Right ventricle myocardium inferior (tissue), 1 donor: ENCODE measurements at regions not wholly inside any gene's neighbourhood (a gene's known extent, or its start where the extent isn't known, plus 50 kb on each side); places are given as distances from the start of the nearest gene placed in this dataset.

ENCODE experiments used
- ATAC-seq: fragments of 200-7000 bp; cut with Tn5 transposase; one replicate; pipeline ENCODE4 v1.9.1; 2020; ENCODE audit warnings: mild to moderate bottlenecking, moderate library complexity
- DNase-seq: peaks from one replicate; pipeline ENCODE4 v3.0.0; 2021; ENCODE audit errors: missing footprints
- intact Hi-C: fragments of 100-400 bp; cut with DNase I; formaldehyde crosslinking; loops from one replicate; pipeline ENCODE4 v1.11.0; 2022
- donor health status: DM: no; HTN: yes; CAD: no; lungs with severe emphysema.

DNA sequence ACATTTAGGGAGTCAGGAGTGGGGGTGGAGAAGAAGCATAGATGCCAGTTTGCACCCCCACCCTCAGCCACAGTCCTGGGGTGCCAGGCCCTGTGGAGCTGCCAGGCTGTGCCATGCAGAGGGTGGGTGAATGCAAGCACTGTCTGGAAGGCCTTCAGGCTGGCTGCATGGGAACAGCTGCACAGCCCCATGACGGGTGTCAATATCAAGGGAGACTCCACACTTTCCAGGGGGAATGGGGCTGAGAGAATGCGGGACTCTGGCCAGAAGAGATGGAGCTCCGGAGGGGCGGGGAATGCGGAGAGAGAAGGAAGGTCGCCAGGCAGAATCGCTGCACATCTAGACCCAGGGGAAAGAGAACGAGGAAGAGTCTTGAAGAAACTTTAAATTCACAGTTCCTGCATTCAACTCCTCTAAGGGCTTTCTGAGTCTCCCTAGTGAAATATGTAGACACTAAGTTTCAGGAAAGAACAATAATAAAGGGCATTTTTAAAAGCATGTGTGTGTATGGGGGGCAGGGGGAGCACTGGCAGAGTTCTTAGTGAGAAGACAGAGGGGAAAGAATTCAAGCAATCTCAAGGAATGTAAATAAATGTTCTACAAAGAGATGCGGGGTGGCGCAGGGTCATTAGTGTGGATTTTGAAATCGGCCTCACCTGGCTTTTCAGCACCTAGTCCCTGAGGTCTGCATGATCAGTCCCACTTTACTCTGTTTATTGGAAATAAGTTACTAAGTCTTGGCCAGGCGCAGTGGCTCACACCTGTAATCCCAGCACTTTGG, 59.1 kb downstream of the BOD1 start:
- intact Hi-C loops, result no loop called here
- ATAC-seq (no peak), DNase-seq (no peak)

DNA sequence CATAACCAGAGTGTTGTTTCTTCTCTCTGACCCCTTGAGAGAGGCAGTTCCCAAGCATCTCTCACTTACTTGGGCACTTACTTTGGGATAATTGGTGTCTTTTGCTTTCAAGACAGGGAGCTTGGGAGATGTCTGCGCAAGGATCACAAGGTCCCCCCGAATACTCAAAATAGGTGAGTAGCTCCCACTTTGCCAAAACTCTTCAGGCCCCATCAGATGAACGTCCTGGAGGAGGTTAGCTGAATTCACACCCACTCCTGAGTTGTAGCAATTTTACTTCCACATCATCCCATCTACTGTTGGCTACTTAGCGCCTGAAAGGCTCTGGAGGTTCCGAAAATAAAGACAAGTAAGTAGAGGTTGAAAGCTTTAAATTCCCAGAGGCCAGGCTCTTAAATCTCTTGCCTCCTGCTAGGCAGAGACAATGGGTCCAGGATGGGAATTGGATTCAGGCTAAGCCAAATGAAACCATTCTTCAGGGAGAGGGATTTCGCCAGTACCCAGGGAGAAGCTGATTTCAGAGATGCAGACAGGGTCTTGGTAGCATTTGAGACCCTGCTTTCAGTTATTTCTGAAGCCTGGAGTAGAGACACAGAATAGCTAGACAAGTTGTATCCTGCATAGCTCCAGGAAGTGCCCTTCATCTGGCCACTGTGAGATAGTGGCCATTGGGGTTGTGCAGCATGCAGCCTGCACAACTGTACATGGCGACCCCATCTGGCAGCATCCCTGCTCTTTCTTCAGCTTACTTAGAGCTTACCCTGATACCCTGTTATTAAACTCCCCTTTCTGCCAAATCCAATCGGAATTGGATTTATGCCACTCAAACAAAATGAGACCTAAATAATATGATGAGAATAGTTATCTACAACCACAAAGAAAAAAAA, 60.1 kb downstream of the BOD1 start:
- DNase-seq, result no peak
- no peak for ATAC-seq
- intact Hi-C loops, result no loop called here

DNA sequence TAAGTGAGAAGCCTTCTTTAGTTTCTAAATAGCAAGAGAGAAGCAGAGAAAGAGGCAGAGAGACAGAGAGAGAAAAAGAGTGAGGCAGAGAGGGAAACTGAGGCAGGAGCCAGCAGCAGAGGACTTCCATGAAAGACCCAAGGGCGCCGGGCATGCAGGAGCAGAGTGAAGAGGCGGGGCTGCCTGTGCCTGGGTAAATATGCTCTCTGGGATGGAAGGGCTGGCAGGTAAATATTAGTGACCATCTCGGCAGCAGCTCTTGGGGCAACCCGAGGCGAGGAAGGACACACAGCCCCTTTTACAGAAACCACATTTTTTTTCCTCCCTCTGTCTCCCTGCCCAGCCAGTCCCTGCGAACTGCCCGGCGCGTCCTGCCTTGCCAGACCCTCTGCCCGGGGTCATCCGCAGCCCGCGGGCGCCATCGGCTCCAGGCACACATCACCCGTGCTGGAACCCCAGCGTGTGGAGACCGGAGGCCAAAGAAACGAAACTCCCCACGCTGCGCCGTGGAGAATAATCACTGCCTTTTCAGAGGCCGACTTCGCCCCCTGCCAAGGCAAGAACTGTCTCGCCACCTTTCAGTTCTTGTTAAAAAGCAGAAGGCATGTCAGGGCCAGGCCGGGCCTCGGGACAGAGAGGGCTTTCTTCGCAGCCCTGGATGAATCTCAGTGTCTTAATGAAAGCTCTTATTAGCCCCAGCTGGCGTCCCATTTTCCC, 61.3 kb downstream of the BOD1 start:
- intact Hi-C loops, result no loop called here
- ATAC-seq (peak; percentile 37), DNase-seq (no peak)

DNA sequence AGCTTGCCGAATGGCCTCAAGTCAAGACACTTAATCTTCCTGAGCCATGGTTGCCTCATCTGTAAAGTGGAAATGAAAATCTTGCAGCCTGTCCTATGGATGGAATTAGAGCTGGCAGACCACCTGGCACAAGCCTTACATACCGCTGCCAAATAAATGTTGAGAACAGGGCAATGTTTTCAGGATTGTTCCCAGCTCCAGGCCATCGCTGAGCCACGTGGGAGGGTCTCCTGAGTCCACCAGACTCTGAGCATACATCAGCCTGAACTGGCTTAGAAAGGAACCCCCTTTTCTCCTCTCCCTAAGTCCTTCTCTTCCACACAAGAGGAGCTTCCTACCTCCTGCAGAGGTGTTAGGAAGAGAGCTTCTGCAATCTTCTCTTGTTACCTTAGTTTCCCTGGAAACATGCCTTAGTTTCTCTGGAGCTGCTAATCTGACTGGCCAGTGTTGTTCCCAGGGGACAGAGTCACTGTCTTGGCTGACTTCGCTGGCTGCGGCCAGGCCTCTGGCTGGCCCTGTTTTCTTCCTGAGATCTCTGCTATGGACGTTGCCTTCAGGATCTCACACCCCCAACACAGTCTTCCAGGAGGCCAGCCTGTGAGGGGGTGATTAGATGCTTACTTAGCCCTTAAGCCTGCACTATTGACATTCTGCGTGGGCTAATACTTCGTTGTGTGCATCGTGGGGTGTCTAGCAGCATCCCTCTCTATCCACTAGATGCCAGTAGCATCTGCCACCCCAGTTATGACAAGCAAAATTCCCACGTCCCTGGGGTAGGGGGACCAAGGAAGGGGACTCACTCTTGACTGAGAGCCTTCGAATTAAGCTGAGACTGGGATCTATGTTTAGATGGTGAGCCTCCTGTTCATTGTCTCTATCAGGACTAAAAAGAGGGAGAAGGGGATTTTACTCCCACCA, 62.2 kb downstream of the BOD1 start:
- ATAC-seq (peak; percentile 68), DNase-seq (no peak)
- intact Hi-C loops, result no loop called here

DNA sequence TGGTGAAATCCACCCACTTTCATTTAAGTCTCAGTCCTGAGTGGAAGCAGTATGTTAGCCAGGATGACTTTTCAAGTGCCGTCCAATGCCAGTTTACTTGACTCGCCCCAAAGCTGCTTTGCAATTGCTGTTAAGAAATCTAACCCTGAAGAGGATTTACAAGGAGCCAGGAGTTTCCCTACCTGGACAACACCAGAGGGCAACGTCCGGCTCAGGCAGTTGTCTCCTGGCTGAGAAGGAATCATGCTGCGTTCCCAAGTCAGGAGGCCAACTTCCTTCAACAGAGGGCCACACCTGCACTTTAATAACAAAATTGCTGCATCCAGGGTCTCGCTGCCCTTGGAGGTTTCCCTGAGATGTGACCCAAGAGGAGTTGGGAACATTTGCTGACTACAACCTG, 65.8 kb downstream of the BOD1 start:
- intact Hi-C loops, result no loop called here
- DNase-seq (no peak), ATAC-seq (no peak)

DNA sequence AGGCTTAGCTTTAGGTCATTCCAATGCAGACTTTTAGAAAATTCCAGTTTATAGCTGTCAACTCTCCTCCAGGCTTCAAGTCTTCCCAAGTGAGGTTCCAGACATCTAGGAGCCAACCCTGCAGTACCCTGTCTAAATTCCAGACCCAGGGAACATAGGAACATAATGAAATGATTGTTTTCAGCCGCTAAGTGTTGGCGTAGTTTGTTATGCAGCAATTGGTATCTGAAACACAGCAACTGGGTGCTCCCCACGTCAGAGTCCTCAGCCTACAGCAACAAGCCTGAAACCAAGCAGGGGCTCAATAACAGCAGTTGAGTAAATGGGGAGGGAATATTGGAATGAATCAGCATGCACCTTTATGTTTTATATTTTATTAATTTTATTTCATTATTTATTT, 66.8 kb downstream of the BOD1 start:
- ATAC-seq (no peak), DNase-seq (no peak)
- intact Hi-C loops, result no loop called here

DNA sequence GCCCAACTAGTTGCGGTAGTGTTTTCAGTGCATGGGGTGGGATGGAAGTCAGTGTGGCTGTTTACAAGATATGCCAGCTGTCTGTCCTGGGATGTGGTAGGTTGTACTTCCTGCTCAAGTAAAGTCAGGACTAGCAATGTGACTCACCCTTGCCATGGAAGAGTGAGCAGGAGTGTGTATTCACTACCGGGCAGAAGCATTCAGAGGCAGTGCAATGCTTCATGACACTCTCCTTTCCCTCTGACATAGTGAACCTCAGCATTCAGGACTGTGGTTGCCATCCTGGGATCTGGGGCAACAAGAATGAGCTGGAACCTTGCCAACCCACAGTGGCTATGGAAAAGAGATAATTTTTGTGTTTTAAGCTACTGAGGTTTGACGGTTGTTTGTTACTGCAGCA, 68.9 kb downstream of the BOD1 start:
- intact Hi-C loops, result no loop called here
- ATAC-seq, result no peak
- DNase-seq, result no peak

DNA sequence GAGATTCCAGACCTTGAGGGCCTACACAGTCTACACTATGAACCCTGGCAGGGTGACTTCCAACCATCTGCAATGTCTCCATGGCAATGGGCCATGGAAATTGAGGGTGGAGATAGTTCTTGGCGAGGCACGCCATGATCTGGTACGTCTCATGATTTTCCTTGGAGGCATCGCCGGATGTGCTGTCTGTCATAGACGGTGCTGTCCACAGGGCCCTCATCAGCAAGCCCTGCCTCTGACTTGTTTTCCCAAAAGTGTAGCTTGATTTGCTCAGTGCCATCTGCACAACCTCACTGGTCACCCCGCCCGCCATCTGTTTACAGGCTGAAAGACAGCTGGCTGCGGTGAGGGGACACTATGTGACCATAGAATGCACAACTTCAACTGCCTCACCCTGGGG, 73.5 kb downstream of the BOD1 start:
- intact Hi-C loops, result no loop called here

DNA sequence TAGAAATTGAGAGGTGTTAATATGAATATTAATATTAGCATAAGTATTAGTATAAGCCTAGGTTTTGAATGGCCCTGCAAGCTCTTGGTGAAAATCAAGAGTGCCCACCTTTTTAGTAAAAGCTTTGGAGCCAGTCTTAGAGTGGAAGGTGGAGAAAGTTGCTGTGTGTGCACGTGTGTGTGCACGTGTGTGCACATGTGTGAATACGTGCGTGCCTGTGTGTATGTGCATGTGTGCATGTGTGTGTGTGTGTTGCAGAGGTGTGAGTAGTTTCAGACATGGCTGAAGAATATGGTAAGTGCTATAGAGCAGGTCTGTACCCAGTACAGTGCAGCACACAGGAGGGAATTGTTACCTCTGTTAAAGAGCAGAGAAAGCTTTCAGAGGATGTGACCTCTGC, 74.3 kb downstream of the BOD1 start:
- DNase-seq, result no peak
- intact Hi-C loops, result no loop called here
- no peak for ATAC-seq

More for the DNA sequence above, 73.5 kb downstream of the BOD1 start:
- peak; percentile 74 for ATAC-seq
- peak; percentile 71 for DNase-seq

DNA sequence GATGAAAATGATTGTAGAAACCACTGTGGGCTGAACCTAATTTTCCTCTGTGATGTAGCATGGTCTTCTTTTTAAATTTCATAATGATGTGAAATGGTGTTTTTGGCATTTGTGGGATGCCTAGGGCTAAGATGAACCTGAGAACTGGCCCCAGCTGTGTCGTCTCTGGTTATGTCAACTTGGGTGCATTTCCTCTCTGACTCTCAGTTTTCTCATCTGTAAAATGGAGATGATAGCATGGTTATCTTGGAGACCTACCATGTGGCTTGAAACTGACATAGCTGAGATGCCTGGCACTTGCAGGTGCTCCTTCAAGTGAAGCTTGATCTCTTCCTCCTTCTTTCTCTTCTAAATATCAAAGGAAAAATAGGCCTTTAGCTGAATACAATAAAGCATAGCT, 77.8 kb downstream of the BOD1 start:
- no peak for DNase-seq
- intact Hi-C loops, result loop anchor here (5.0 kb wide), 2 partner anchors 41 to 86 kb away; no protein-coding TSS in a partner anchor
- ATAC-seq, result no peak

DNA sequence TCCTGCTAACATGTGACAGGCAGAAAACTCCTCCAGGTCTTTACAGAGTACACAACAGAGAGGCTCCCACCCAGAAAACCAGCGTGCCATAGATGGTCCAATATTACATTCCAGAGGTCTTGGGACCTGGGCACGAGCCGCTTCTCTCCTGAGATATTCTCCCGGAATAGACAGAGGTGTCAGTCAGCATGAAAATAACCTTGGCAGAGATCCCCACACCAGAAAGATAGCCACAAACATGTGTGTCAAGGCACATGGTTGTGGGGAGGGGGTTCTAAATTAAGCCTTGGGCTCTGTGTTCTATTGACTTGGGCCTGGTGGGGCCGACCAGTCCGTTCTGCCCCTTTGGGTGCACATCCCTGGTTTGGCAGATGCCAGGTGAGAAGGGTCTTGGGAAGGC, 78.4 kb downstream of the BOD1 start:
- intact Hi-C loops, result loop anchor here (5.0 kb wide), 2 partner anchors 41 to 86 kb away; no protein-coding TSS in a partner anchor
- ATAC-seq (peak; percentile 79), DNase-seq (no peak)

DNA sequence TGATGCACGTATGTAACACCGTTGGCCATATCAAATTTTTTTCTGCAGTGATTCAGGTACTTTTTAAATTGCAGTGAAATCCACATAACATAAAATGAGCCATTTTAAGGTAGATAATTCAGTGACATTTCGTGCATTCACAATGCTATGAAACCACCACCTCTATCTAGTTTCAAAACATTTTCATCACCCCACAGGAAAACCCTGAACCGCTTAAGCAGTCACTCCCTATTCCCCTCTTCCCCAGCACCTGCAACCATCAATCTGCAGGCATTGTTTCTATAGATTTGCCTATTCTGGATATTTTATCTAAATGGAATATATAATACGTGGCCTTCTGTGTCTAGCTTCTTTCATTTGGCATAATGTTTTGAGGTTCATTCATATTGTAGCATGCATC, 79.2 kb downstream of the BOD1 start:
- ATAC-seq (no peak), DNase-seq (no peak)
- intact Hi-C loops, result loop anchor here (5.0 kb wide), 2 partner anchors 40 to 85 kb away; no protein-coding TSS in a partner anchor

DNA sequence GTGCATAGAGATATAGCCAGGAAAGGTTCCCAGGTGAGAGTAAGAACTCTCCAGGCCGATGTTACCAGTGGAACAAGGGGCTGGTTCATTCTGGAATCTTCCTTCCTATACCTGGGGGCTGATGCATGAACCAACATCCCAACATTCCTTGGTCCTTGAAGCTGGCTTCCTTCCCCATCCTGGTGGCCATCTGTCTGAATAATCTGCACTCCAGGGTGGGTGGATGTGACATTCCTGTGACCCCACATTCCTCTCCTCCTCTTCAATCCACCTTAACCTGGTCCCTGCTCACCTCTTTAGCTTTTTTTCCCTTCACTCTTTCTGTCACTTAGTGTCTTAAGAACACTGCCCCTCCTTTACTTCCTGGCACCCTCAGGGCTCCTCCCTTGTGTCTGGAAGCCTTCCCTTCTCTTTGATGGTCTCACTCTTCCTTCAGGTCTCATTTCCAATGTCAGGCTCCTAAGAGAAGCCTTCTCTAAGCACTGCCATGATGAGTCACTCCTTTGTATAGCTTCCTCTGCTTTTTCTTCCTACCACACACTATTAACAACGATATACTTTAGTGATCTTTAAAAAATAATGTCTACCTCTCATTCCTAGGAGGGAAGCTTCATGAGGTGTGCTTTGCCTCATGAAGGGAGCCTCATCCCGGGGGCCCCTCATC, 80.3 kb downstream of the BOD1 start:
- intact Hi-C loops, result loop anchor here (5.0 kb wide), 2 partner anchors 39 to 84 kb away; no protein-coding TSS in a partner anchor
- ATAC-seq (no peak), DNase-seq (no peak)

DNA sequence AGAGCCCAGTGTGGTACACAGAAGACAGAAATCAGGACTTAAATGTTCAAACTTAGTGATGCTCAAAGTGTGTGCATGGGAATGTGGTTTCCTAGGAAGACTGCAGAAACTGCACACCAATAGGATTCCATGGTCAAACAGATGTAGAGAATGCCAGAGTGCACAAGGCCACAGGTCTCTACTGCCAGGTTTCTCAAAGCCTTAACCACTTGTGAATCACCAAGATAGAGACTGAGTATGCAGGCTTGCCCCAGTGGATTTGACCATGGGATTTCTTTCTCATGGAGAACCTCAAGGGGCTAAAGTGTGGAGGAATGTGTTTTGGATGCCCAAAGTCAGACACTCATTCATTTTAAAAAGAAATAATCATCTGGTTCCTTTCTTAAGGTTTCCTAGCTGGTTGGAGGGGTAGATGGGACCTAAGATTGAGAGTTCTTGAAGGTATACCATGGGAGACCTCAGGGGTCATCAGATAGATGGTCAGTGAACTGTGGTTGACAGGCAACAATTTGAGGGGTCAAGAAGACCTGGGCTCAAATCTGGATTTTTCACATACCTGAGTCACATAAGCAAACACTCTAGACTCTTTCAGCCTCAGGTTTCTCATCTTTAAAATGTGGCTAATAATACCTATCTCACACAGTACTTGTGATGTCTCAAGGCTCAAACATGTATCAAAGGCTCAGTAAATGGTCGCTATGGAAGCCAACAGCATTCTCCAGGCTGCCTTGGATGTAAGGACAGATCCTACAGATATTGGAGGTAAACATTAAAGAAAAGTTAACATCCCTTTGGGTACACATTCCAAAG, 81.1 kb downstream of the BOD1 start:
- ATAC-seq (no peak), DNase-seq (no peak)
- intact Hi-C loops, result loop anchor here (5.0 kb wide), 2 partner anchors 38 to 83 kb away; no protein-coding TSS in a partner anchor

DNA sequence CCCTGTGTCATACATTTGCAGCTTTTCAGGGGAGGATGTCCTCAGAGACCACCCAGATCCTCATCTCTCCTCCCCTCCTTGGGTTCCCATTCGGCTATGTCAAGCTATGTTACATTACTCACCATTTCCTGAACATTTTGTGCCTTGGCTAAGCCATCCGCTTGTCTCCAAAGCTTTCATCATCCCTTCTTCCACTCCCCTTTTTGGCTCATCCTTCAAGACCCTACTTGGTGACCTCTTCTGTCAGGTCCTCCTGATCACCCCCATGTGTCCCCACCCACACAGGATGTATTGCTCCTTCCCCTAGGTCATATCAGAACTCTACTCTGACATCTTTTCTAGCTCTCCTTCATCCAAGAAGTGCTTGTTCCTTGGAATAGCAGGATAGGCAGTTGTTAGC, 81.8 kb downstream of the BOD1 start:
- DNase-seq (no peak), ATAC-seq (peak; percentile 54)
- intact Hi-C loops, result loop anchor here (5.0 kb wide), 2 partner anchors 37 to 82 kb away; no protein-coding TSS in a partner anchor

DNA sequence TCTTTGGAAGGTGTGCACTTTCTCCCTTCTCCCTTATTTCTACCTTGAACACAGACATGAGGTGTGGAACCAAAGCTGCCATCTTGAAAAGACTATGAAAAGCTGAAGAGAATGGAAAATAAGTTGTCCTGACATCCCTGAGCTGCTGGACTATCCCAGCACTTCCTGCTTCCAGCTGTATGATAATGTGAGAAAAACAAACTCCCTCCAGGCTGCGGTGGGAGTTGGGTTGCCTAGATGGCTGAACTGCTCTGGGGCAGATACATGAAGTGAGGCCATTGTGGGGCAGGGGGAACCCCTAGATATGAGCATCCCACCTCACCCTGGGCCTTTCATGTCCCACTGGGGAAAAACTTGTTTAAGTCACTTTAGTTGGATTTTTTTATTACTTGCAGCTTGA, 82.4 kb downstream of the BOD1 start:
- intact Hi-C loops, result no loop called here
- ATAC-seq, result no peak
- DNase-seq, result no peak

DNA sequence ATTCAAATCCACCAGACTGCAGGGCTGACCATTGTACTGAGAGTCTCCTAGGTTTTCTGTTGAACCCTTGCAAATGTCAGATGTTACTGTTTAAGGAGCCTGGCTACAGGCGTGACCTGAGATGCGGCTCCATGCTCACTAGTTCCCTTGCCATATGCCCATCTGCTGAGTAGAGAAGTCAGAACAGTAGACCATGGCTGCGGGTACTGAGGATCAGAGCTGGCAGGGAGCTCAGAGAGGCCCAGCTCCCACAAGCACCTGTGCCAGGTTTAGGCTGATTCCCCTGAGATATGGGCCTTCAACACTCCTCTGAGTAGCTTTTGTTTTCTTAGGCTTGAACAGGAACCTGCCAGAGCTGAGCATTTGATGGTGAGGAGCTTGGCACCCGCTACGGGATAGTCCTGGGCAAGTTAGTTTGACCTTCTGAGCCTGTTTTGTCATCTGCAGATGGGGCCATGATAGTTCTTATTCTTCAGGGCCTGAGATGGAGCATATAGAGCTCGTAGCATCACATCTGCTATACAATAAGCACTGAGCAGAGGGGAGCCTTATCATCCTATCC, 83.7 kb downstream of the BOD1 start:
- DNase-seq (no peak), ATAC-seq (no peak)
- intact Hi-C loops, result no loop called here
